Upper lobe of left lung (tissue), 4 donors: ENCODE measurements at regions not wholly inside any gene's neighbourhood (a gene's known extent, or its start where the extent isn't known, plus 50 kb on each side); places are given as distances from the start of the nearest gene placed in this dataset.

Source experiments
- CTCF ChIP-seq, 6 experiments: fragments of 450-650 bp in 4 of 6; fragments of 200-600 bp in 2 of 6; sonication (generic) in 2 of 6; IDR thresholded peaks; one replicate each; pipeline ENCODE4 v1.5.1; 2016 to 2019; ENCODE audit warnings: antibody characterized with exemption in 6 of 6
- POLR2A ChIP-seq, 4 donors: fragments of 450-650 bp; IDR thresholded peaks; one replicate each; pipeline ENCODE4 v1.5.1; 2016 to 2017; ENCODE audit warnings: antibody characterized with exemption in 4 of 4, mild to moderate bottlenecking in 2 of 4
- POLR2AphosphoS5 ChIP-seq, 2 donors: sonication (generic); formaldehyde crosslinking; IDR thresholded peaks; one replicate each; pipeline ENCODE4 v1.5.1; 2017; ENCODE audit warnings: antibody characterized with exemption in 2 of 2

- TF ChIP-seq CTCF (IDR thresholded peaks at IDR 0.05) (no peak), POLR2AphosphoS5 (IDR thresholded peaks at IDR 0.05) (no peak), POLR2A (IDR thresholded peaks at IDR 0.05) (no peak)
These were observed 71.8 kb upstream of the TMX1 start for GRCh38 chr14:51168215-51168613.
